K562 (cell line): ENCODE measurements at regions not wholly inside any gene's neighbourhood (a gene's known extent, or its start where the extent isn't known, plus 50 kb on each side); places are given as distances from the start of the nearest gene placed in this dataset.

Source experiments
- RBM25 ChIP-seq: fragments of 200-400 bp; formaldehyde crosslinking; IDR thresholded peaks from 2 replicates; pipeline ENCODE4 v1.6.1; 2018; ENCODE audit warnings: low read length, low read depth, moderate library complexity; ENCODE audit not compliant: severe bottlenecking
- TF ChIP-seq, protein P1 (sequence below): fragments of 200-600 bp; sonication (generic); IDR thresholded peaks from one replicate; pipeline ENCODE4 v1.6.1; 2012; ENCODE audit warnings: mild to moderate bottlenecking, low read depth, low read length, inconsistent platforms

- TF ChIP-seq, protein P1, sequence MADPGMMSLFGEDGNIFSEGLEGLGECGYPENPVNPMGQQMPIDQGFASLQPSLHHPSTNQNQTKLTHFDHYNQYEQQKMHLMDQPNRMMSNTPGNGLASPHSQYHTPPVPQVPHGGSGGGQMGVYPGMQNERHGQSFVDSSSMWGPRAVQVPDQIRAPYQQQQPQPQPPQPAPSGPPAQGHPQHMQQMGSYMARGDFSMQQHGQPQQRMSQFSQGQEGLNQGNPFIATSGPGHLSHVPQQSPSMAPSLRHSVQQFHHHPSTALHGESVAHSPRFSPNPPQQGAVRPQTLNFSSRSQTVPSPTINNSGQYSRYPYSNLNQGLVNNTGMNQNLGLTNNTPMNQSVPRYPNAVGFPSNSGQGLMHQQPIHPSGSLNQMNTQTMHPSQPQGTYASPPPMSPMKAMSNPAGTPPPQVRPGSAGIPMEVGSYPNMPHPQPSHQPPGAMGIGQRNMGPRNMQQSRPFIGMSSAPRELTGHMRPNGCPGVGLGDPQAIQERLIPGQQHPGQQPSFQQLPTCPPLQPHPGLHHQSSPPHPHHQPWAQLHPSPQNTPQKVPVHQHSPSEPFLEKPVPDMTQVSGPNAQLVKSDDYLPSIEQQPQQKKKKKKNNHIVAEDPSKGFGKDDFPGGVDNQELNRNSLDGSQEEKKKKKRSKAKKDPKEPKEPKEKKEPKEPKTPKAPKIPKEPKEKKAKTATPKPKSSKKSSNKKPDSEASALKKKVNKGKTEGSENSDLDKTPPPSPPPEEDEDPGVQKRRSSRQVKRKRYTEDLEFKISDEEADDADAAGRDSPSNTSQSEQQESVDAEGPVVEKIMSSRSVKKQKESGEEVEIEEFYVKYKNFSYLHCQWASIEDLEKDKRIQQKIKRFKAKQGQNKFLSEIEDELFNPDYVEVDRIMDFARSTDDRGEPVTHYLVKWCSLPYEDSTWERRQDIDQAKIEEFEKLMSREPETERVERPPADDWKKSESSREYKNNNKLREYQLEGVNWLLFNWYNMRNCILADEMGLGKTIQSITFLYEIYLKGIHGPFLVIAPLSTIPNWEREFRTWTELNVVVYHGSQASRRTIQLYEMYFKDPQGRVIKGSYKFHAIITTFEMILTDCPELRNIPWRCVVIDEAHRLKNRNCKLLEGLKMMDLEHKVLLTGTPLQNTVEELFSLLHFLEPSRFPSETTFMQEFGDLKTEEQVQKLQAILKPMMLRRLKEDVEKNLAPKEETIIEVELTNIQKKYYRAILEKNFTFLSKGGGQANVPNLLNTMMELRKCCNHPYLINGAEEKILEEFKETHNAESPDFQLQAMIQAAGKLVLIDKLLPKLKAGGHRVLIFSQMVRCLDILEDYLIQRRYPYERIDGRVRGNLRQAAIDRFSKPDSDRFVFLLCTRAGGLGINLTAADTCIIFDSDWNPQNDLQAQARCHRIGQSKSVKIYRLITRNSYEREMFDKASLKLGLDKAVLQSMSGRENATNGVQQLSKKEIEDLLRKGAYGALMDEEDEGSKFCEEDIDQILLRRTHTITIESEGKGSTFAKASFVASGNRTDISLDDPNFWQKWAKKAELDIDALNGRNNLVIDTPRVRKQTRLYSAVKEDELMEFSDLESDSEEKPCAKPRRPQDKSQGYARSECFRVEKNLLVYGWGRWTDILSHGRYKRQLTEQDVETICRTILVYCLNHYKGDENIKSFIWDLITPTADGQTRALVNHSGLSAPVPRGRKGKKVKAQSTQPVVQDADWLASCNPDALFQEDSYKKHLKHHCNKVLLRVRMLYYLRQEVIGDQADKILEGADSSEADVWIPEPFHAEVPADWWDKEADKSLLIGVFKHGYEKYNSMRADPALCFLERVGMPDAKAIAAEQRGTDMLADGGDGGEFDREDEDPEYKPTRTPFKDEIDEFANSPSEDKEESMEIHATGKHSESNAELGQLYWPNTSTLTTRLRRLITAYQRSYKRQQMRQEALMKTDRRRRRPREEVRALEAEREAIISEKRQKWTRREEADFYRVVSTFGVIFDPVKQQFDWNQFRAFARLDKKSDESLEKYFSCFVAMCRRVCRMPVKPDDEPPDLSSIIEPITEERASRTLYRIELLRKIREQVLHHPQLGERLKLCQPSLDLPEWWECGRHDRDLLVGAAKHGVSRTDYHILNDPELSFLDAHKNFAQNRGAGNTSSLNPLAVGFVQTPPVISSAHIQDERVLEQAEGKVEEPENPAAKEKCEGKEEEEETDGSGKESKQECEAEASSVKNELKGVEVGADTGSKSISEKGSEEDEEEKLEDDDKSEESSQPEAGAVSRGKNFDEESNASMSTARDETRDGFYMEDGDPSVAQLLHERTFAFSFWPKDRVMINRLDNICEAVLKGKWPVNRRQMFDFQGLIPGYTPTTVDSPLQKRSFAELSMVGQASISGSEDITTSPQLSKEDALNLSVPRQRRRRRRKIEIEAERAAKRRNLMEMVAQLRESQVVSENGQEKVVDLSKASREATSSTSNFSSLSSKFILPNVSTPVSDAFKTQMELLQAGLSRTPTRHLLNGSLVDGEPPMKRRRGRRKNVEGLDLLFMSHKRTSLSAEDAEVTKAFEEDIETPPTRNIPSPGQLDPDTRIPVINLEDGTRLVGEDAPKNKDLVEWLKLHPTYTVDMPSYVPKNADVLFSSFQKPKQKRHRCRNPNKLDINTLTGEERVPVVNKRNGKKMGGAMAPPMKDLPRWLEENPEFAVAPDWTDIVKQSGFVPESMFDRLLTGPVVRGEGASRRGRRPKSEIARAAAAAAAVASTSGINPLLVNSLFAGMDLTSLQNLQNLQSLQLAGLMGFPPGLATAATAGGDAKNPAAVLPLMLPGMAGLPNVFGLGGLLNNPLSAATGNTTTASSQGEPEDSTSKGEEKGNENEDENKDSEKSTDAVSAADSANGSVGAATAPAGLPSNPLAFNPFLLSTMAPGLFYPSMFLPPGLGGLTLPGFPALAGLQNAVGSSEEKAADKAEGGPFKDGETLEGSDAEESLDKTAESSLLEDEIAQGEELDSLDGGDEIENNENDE = no peak
- TF ChIP-seq RBM25 = peak; percentile 75
Observed at GRCh38 chr5:154601014-154601413, 123.0 kb upstream of the HAND1 start (continued).
